Peyer's patch (tissue), 4 donors: ENCODE measurements at regions not wholly inside any gene's neighbourhood (a gene's known extent, or its start where the extent isn't known, plus 50 kb on each side); places are given as distances from the start of the nearest gene placed in this dataset.

Source experiments
- CTCF ChIP-seq, 6 experiments: fragments of 450-650 bp in 4 of 6; fragments of 200-600 bp in 2 of 6; sonication (generic) in 1 of 6; IDR thresholded peaks; one replicate each; pipeline ENCODE4 v1.5.1; 2017 to 2019; ENCODE audit warnings: antibody characterized with exemption in 6 of 6, mild to moderate bottlenecking in 3 of 6, moderate library complexity in 1 of 6
- POLR2A ChIP-seq, 2 donors: fragments of 450-650 bp; IDR thresholded peaks; one replicate each; pipeline ENCODE4 v1.5.1; 2017; ENCODE audit warnings: antibody characterized with exemption in 2 of 2, mild to moderate bottlenecking in 2 of 2, moderate library complexity in 2 of 2

GRCh38 chr1:222204475-222204874, 343.4 kb downstream of the HHIPL2 start:
- TF ChIP-seq CTCF (IDR thresholded peaks at IDR 0.05) (no peak), POLR2A (IDR thresholded peaks at IDR 0.05) (no peak)
